ENCODE measurements at regions not wholly inside any gene's neighbourhood (a gene's known extent, or its start where the extent isn't known, plus 50 kb on each side); places are given as distances from the start of the nearest gene placed in this dataset.

DNA sequence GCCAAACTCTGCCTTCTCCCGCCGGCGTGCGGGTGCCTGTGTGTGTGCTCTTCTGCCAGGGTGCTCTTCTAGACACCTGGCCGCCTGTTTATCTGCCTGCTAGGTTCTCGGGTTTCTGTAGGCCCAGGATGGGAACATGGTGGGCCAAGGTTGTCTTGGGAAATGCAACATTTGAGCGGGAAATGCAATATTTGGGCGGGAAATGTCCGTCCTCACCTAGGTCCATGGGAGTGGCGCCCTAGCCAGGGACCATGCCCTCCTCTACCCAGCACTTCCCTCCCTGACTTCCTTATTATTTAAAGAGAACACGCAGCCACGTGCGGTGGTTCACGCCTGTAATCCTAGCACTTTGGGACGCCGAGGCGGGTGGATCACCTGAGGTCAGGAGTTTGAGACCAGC lies 392.6 kb downstream of the FAT4 start (continued):
- TF ChIP-seq, protein P1, sequence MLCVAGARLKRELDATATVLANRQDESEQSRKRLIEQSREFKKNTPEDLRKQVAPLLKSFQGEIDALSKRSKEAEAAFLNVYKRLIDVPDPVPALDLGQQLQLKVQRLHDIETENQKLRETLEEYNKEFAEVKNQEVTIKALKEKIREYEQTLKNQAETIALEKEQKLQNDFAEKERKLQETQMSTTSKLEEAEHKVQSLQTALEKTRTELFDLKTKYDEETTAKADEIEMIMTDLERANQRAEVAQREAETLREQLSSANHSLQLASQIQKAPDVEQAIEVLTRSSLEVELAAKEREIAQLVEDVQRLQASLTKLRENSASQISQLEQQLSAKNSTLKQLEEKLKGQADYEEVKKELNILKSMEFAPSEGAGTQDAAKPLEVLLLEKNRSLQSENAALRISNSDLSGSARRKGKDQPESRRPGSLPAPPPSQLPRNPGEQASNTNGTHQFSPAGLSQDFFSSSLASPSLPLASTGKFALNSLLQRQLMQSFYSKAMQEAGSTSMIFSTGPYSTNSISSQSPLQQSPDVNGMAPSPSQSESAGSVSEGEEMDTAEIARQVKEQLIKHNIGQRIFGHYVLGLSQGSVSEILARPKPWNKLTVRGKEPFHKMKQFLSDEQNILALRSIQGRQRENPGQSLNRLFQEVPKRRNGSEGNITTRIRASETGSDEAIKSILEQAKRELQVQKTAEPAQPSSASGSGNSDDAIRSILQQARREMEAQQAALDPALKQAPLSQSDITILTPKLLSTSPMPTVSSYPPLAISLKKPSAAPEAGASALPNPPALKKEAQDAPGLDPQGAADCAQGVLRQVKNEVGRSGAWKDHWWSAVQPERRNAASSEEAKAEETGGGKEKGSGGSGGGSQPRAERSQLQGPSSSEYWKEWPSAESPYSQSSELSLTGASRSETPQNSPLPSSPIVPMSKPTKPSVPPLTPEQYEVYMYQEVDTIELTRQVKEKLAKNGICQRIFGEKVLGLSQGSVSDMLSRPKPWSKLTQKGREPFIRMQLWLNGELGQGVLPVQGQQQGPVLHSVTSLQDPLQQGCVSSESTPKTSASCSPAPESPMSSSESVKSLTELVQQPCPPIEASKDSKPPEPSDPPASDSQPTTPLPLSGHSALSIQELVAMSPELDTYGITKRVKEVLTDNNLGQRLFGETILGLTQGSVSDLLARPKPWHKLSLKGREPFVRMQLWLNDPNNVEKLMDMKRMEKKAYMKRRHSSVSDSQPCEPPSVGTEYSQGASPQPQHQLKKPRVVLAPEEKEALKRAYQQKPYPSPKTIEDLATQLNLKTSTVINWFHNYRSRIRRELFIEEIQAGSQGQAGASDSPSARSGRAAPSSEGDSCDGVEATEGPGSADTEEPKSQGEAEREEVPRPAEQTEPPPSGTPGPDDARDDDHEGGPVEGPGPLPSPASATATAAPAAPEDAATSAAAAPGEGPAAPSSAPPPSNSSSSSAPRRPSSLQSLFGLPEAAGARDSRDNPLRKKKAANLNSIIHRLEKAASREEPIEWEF (IDR thresholded peaks at IDR 0.05; ENCODE audit: insufficient replicate concordance, low read depth, low read length) = no peak
- TF ChIP-seq HDGF (IDR thresholded peaks at IDR 0.05) (no peak), BMI1 (IDR thresholded peaks at IDR 0.05; ENCODE audit: borderline replicate concordance) (no peak), ZNF24 (IDR thresholded peaks at IDR 0.05) (no peak), CHD2 (IDR thresholded peaks at IDR 0.05; ENCODE audit: borderline replicate concordance, low read depth, low read length) (no peak), ZNF622 (IDR thresholded peaks at IDR 0.05) (no peak), TARDBP (IDR thresholded peaks at IDR 0.05; ENCODE audit: borderline replicate concordance) (no peak)
- TF ChIP-seq, protein P2, sequence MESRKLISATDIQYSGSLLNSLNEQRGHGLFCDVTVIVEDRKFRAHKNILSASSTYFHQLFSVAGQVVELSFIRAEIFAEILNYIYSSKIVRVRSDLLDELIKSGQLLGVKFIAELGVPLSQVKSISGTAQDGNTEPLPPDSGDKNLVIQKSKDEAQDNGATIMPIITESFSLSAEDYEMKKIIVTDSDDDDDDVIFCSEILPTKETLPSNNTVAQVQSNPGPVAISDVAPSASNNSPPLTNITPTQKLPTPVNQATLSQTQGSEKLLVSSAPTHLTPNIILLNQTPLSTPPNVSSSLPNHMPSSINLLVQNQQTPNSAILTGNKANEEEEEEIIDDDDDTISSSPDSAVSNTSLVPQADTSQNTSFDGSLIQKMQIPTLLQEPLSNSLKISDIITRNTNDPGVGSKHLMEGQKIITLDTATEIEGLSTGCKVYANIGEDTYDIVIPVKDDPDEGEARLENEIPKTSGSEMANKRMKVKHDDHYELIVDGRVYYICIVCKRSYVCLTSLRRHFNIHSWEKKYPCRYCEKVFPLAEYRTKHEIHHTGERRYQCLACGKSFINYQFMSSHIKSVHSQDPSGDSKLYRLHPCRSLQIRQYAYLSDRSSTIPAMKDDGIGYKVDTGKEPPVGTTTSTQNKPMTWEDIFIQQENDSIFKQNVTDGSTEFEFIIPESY (IDR thresholded peaks at IDR 0.05) = no peak
